ENCODE measurements at regions not wholly inside any gene's neighbourhood (a gene's known extent, or its start where the extent isn't known, plus 50 kb on each side); places are given as distances from the start of the nearest gene placed in this dataset.

GRCh38 chr3:53978386-53978785 is 86.7 kb upstream of the SELENOK start:
- TF ChIP-seq YY1 (IDR thresholded peaks at IDR 0.05; ENCODE audit: extremely low read depth, insufficient replicate concordance, low read depth, low read length) (no peak), POLR2AphosphoS5 (IDR thresholded peaks at IDR 0.05; ENCODE audit: low read depth, low read length) (no peak), ZBTB33 (IDR thresholded peaks at IDR 0.05; ENCODE audit: extremely low read depth, insufficient replicate concordance, low read length) (no peak)
